ENCODE measurements at regions not wholly inside any gene's neighbourhood (a gene's known extent, or its start where the extent isn't known, plus 50 kb on each side); places are given as distances from the start of the nearest gene placed in this dataset.
"Not testable (repeated sequence)": the region's sequence is repeated elsewhere in the genome, so short reads cannot be mapped to it uniquely, and the experiment has no call there.

DNA sequence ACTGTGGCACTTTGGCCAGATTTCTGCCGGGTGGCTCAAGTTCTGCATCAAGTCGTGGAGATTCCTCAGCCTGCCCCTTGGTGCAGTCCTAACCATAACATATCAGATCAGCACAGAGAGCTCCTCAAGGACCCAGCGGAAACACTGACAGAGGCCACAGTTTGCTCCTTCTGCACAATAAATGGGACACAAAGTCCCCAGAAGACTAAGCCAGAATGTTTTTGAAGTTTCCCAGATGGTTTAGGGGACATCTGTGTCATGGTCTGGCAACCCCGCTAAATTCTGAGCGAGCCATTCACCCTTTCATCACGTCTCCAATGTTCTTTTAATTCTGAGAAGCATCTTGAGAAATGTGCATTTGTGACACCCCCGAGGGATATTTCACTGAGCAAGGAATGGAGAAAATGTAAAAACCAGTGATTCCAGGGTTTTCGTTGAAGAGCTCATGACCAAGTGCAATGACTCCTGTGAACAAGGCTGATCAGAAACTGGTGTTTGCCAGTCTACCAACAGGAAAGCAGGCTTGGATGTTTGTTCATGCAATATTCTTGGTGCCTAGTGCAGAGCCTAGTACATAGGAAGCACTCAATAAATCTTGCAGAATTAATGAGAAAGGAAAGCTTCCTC lies 64.8 kb upstream of the LMCD1 start:
- no peak overlapping the region for H3K23ac ChIP-seq (ENCODE audit: low read length)
- no peak overlapping the region for H3K27ac ChIP-seq (ENCODE audit: low read depth, low read length)
- no peak overlapping the region for H3K4ac ChIP-seq (ENCODE audit: low read depth, low read length)
- H4K91ac ChIP-seq (ENCODE audit: low read depth, low read length): no peak overlapping the region
- H3K9me3 ChIP-seq (ENCODE audit: insufficient read depth, low read depth, low read length): peaks cover 3% of the 10 kb centered on the region
- H3K14ac ChIP-seq (ENCODE audit: low read length): no peak overlapping the region
- H4K8ac ChIP-seq (ENCODE audit: low read depth, low read length): no peak overlapping the region
- H3K4me2 ChIP-seq (ENCODE audit: low read length): no peak overlapping the region
- no CpG with 5 or more reads among the region's 8 CpGs for WGBS (ENCODE audit: extremely low coverage, insufficient coverage, insufficient read length)
- peaks cover 0 to under 1% of the 10 kb centered on the region in 2 experiments for H3K4me1 ChIP-seq (ENCODE audit: control insufficient read depth in 1 of 2, insufficient read depth in 2 of 2, low read length in 2 of 2)
- H3K27me3 ChIP-seq (ENCODE audit: insufficient read depth, low read length): no peaks in the 10 kb centered on the region
- no peak overlapping the region for H2AFZ ChIP-seq (ENCODE audit: insufficient read depth, low read length, poor library complexity)
- no peak overlapping the region for H2AK5ac ChIP-seq (ENCODE audit: low read length)
- no peaks in the 10 kb centered on the region for H3K79me2 ChIP-seq (ENCODE audit: control insufficient read depth, insufficient read depth, low read length, poor library complexity)
- no peak overlapping the region for H3K18ac ChIP-seq (ENCODE audit: low read length)
- no peak overlapping the region for H3K4me3 ChIP-seq (ENCODE audit: low read depth, low read length)
- no peaks in the 10 kb centered on the region for H3K79me1 ChIP-seq (ENCODE audit: low read length)
- no peak overlapping the region for H2BK12ac ChIP-seq (ENCODE audit: low read length)
- H2BK5ac ChIP-seq (ENCODE audit: low read depth, low read length, poor library complexity): no peak overlapping the region
- H3K36me3 ChIP-seq (ENCODE audit: control insufficient read depth in 1 of 2, insufficient read depth in 2 of 2, low read length in 2 of 2): no peaks in the 10 kb centered on the region
- no peak overlapping the region for H3K9ac ChIP-seq (ENCODE audit: low read length)
- H4K12ac ChIP-seq (ENCODE audit: low read depth, low read length): no peak overlapping the region
- no peak for DNase-seq
- no peak overlapping the region for H2BK120ac ChIP-seq (ENCODE audit: insufficient read depth, low read length, poor library complexity)

GRCh38 chr3:8438507-8439079 lies 63.0 kb upstream of the LMCD1 start:
- no peak overlapping the region for H3K18ac ChIP-seq (ENCODE audit: low read length)
- no peak overlapping the region for H4K8ac ChIP-seq (ENCODE audit: low read depth, low read length)
- H2AK5ac ChIP-seq (ENCODE audit: low read length): no peak overlapping the region
- no peaks in the 10 kb centered on the region for H3K79me2 ChIP-seq (ENCODE audit: control insufficient read depth, insufficient read depth, low read length, poor library complexity)
- no peak overlapping the region for H3K9ac ChIP-seq (ENCODE audit: low read length)
- H2BK5ac ChIP-seq (ENCODE audit: low read depth, low read length, poor library complexity): no peak overlapping the region
- no peak overlapping the region for H3K27ac ChIP-seq (ENCODE audit: low read depth, low read length)
- no peak overlapping the region for H2BK120ac ChIP-seq (ENCODE audit: insufficient read depth, low read length, poor library complexity)
- peaks cover 6% of the 10 kb centered on the region for H3K79me1 ChIP-seq (ENCODE audit: low read length)
- no peak overlapping the region for H3K14ac ChIP-seq (ENCODE audit: low read length)
- WGBS (ENCODE audit: extremely low coverage, insufficient coverage, insufficient read length): no CpG with 5 or more reads among the region's 7 CpGs
- no peaks in the 10 kb centered on the region for H3K36me3 ChIP-seq (ENCODE audit: control insufficient read depth in 1 of 2, insufficient read depth in 2 of 2, low read length in 2 of 2)
- H4K91ac ChIP-seq (ENCODE audit: low read depth, low read length): no peak overlapping the region
- H3K4ac ChIP-seq (ENCODE audit: low read depth, low read length): no peak overlapping the region
- H3K4me2 ChIP-seq (ENCODE audit: low read length): no peak overlapping the region
- H3K4me1 ChIP-seq (ENCODE audit: control insufficient read depth in 1 of 2, insufficient read depth in 2 of 2, low read length in 2 of 2): peaks cover 5 to 8% of the 10 kb centered on the region in 2 experiments
- no peak overlapping the region for H4K12ac ChIP-seq (ENCODE audit: low read depth, low read length)
- no peak overlapping the region for H3K4me3 ChIP-seq (ENCODE audit: low read depth, low read length)
- no peaks in the 10 kb centered on the region for H3K27me3 ChIP-seq (ENCODE audit: insufficient read depth, low read length)
- no peak for DNase-seq
- H3K9me3 ChIP-seq (ENCODE audit: insufficient read depth, low read depth, low read length): peaks cover 3% of the 10 kb centered on the region
- H2BK12ac ChIP-seq (ENCODE audit: low read length): no peak overlapping the region
- H2AFZ ChIP-seq (ENCODE audit: insufficient read depth, low read length, poor library complexity): no peak overlapping the region
- H3K23ac ChIP-seq (ENCODE audit: low read length): no peak overlapping the region

- no CpG with 5 or more reads among the region's 30 CpGs for WGBS (ENCODE audit: extremely low coverage, insufficient coverage, insufficient read length)
These were observed 61.5 kb upstream of the LMCD1 start for GRCh38 chr3:8440142-8440541.

GRCh38 chr3:8441969-8442559 lies 59.6 kb upstream of the LMCD1 start:
- H3K4me3 ChIP-seq (ENCODE audit: low read depth, low read length): peak overlapping the region; percentile 42
- no peak overlapping the region for H3K4me2 ChIP-seq (ENCODE audit: low read length)
- no peak overlapping the region for H3K27ac ChIP-seq (ENCODE audit: low read depth, low read length)
- no peak overlapping the region for H2BK120ac ChIP-seq (ENCODE audit: insufficient read depth, low read length, poor library complexity)
- H3K18ac ChIP-seq (ENCODE audit: low read length): peak overlapping the region; percentile 75
- no peak overlapping the region for H3K4ac ChIP-seq (ENCODE audit: low read depth, low read length)
- no peak overlapping the region for H2BK5ac ChIP-seq (ENCODE audit: low read depth, low read length, poor library complexity)
- peak; percentile 7 to 80 for DNase-seq
- no peak overlapping the region for H3K23ac ChIP-seq (ENCODE audit: low read length)
- H2BK12ac ChIP-seq (ENCODE audit: low read length): peak overlapping the region; percentile 82
- no peak overlapping the region for H3K9ac ChIP-seq (ENCODE audit: low read length)
- H2AFZ ChIP-seq (ENCODE audit: insufficient read depth, low read length, poor library complexity): no peak overlapping the region
- peaks cover 10 to 15% of the 10 kb centered on the region in 2 experiments for H3K4me1 ChIP-seq (ENCODE audit: control insufficient read depth in 1 of 2, insufficient read depth in 2 of 2, low read length in 2 of 2)
- peak overlapping the region; percentile 72 for H2AK5ac ChIP-seq (ENCODE audit: low read length)
- H3K27me3 ChIP-seq (ENCODE audit: insufficient read depth, low read length): no peaks in the 10 kb centered on the region
- H3K36me3 ChIP-seq (ENCODE audit: control insufficient read depth in 1 of 2, insufficient read depth in 2 of 2, low read length in 2 of 2): no peaks in the 10 kb centered on the region
- no peaks in the 10 kb centered on the region for H3K79me2 ChIP-seq (ENCODE audit: control insufficient read depth, insufficient read depth, low read length, poor library complexity)
- H4K91ac ChIP-seq (ENCODE audit: low read depth, low read length): peak overlapping the region; percentile 27
- no peak overlapping the region for H4K8ac ChIP-seq (ENCODE audit: low read depth, low read length)
- H3K9me3 ChIP-seq (ENCODE audit: insufficient read depth, low read depth, low read length): peaks cover 3% of the 10 kb centered on the region
- peak overlapping the region; percentile 53 for H3K14ac ChIP-seq (ENCODE audit: low read length)
- WGBS (ENCODE audit: extremely low coverage, insufficient coverage, insufficient read length): no CpG with 5 or more reads among the region's 8 CpGs
- peaks cover 15% of the 10 kb centered on the region for H3K79me1 ChIP-seq (ENCODE audit: low read length)
- no peak overlapping the region for H4K12ac ChIP-seq (ENCODE audit: low read depth, low read length)

More at GRCh38 chr3:8440142-8440541, 61.5 kb upstream of the LMCD1 start:
- not testable (repeated sequence) for H3K14ac ChIP-seq (ENCODE audit: low read length); DNase-seq; H3K9me3 ChIP-seq (ENCODE audit: insufficient read depth, low read depth, low read length); H2AK5ac ChIP-seq (ENCODE audit: low read length); H3K23ac ChIP-seq (ENCODE audit: low read length); H3K79me2 ChIP-seq (ENCODE audit: control insufficient read depth, insufficient read depth, low read length, poor library complexity); H3K4me2 ChIP-seq (ENCODE audit: low read length); H3K27me3 ChIP-seq (ENCODE audit: insufficient read depth, low read length); H3K27ac ChIP-seq (ENCODE audit: low read depth, low read length); H3K36me3 ChIP-seq (ENCODE audit: control insufficient read depth in 1 of 2, insufficient read depth in 2 of 2, low read length in 2 of 2); H4K8ac ChIP-seq (ENCODE audit: low read depth, low read length); H4K91ac ChIP-seq (ENCODE audit: low read depth, low read length); H2BK5ac ChIP-seq (ENCODE audit: low read depth, low read length, poor library complexity); H2BK12ac ChIP-seq (ENCODE audit: low read length); H3K4me3 ChIP-seq (ENCODE audit: low read depth, low read length); H2BK120ac ChIP-seq (ENCODE audit: insufficient read depth, low read length, poor library complexity); H3K4ac ChIP-seq (ENCODE audit: low read depth, low read length); H4K12ac ChIP-seq (ENCODE audit: low read depth, low read length); H3K9ac ChIP-seq (ENCODE audit: low read length); H3K18ac ChIP-seq (ENCODE audit: low read length); H2AFZ ChIP-seq (ENCODE audit: insufficient read depth, low read length, poor library complexity)
- peaks cover 15% of the 10 kb centered on the region for H3K79me1 ChIP-seq (ENCODE audit: low read length)
- peaks cover 10 to 15% of the 10 kb centered on the region in 2 experiments for H3K4me1 ChIP-seq (ENCODE audit: control insufficient read depth in 1 of 2, insufficient read depth in 2 of 2, low read length in 2 of 2)

Data from trophoblast cell (in vitro differentiated cells and primary cell).